GM23338 (cell line): ENCODE measurements at regions not wholly inside any gene's neighbourhood (a gene's known extent, or its start where the extent isn't known, plus 50 kb on each side); places are given as distances from the start of the nearest gene placed in this dataset.

Experiments
- ATAC-seq: fragments of 200-7000 bp; cut with Tn5 transposase; 3 replicates; pipeline ENCODE4 v1.9.1; 2020
- DNase-seq: peaks from one replicate; pipeline ENCODE4 v3.0.0-alpha.2; 2015; ENCODE audit warnings: low spot score
- H2AFZ ChIP-seq: fragments of 200-600 bp; sonication (generic); 2 replicates; pipeline ENCODE4 v1.8.0; 2016; ENCODE audit warnings: antibody characterized with exemption, mild to moderate bottlenecking, moderate library complexity
- H3F3A ChIP-seq: fragments of 200-600 bp; sonication (generic); replicated peaks from 2 replicates; pipeline ENCODE4 v1.8.0; 2017; ENCODE audit warnings: antibody characterized with exemption, mixed run types, low read depth
- H3K27ac ChIP-seq: fragments of 200-600 bp; sonication (generic); 2 replicates; pipeline ENCODE4 v1.6.1; 2016; ENCODE audit warnings: low read depth
- H3K27me3 ChIP-seq: fragments of 200-600 bp; sonication (generic); 2 replicates; pipeline ENCODE4 v1.8.0; 2016; ENCODE audit warnings: mild to moderate bottlenecking, mixed run types, moderate library complexity; ENCODE audit not compliant: insufficient read depth
- H3K36me3 ChIP-seq: fragments of 200-600 bp; sonication (generic); 2 replicates; pipeline ENCODE4 v1.8.0; 2016; ENCODE audit warnings: mild to moderate bottlenecking; ENCODE audit not compliant: insufficient read depth
- H3K4me1 ChIP-seq: fragments of 200-600 bp; sonication (generic); 2 replicates; pipeline ENCODE4 v1.8.0; 2016; ENCODE audit warnings: mild to moderate bottlenecking, moderate library complexity; ENCODE audit not compliant: insufficient read depth
- H3K4me2 ChIP-seq: fragments of 200-600 bp; sonication (generic); 2 replicates; pipeline ENCODE4 v1.7.1; 2017; ENCODE audit warnings: mixed run types
- H3K4me3 ChIP-seq: fragments of 200-600 bp; sonication (generic); 2 replicates; pipeline ENCODE4 v1.6.1; 2016; ENCODE audit warnings: mixed run types
- H3K79me2 ChIP-seq: fragments of 200-600 bp; sonication (generic); replicated peaks from 2 replicates; pipeline ENCODE4 v1.8.0; 2017; ENCODE audit warnings: mild to moderate bottlenecking; ENCODE audit not compliant: insufficient read depth
- H3K9me2 ChIP-seq: fragments of 200-600 bp; sonication (generic); 2 replicates; pipeline ENCODE4 v1.8.0; 2017; ENCODE audit not compliant: insufficient read depth
- H4K20me1 ChIP-seq: fragments of 200-600 bp; sonication (generic); replicated peaks from 2 replicates; pipeline ENCODE4 v1.8.0; 2017; ENCODE audit warnings: mild to moderate bottlenecking; ENCODE audit not compliant: insufficient read depth
- H3K27ac Mint-ChIP-seq: 2 replicates; pipeline ENCODE4 v1.8.0; 2020; ENCODE audit warnings: inconsistent platforms, mild to moderate bottlenecking, moderate library complexity, mixed read lengths
- H3K27me3 Mint-ChIP-seq: 3 replicates; pipeline ENCODE4 v1.8.0; 2022; ENCODE audit warnings: low read depth, mild to moderate bottlenecking, moderate library complexity, mixed read lengths, inconsistent platforms; ENCODE audit not compliant: insufficient read depth, poor library complexity
- H3K36me3 Mint-ChIP-seq: 3 replicates; pipeline ENCODE4 v1.8.0; 2021; ENCODE audit warnings: low read depth, mild to moderate bottlenecking, inconsistent platforms, moderate library complexity, mixed read lengths
- H3K4me1 Mint-ChIP-seq: 3 replicates; pipeline ENCODE4 v1.8.0; 2020; ENCODE audit warnings: mild to moderate bottlenecking, inconsistent platforms, mixed read lengths
- H3K4me3 Mint-ChIP-seq: 3 replicates; pipeline ENCODE4 v1.8.0; 2021; ENCODE audit warnings: moderate library complexity, mild to moderate bottlenecking, inconsistent platforms, mixed read lengths
- H3K9me3 Mint-ChIP-seq: 3 replicates; pipeline ENCODE4 v1.8.0; 2020; ENCODE audit warnings: moderate library complexity, mild to moderate bottlenecking, inconsistent platforms, mixed read lengths
- CREB1 ChIP-seq: fragments of 250-450 bp; sonication (Bioruptor Pico); IDR thresholded peaks from 2 replicates; pipeline ENCODE4 v1.5.0; 2020; ENCODE audit warnings: low read depth, mild to moderate bottlenecking, moderate library complexity
- ETS1 ChIP-seq: IDR thresholded peaks from 2 replicates; pipeline ENCODE4 v1.6.1; 2016; ENCODE audit warnings: antibody characterized with exemption
- EZH2 ChIP-seq: fragments of 200-600 bp; sonication (generic); IDR thresholded peaks from one replicate; pipeline ENCODE4 v1.8.0; 2017; ENCODE audit warnings: antibody characterized with exemption, mild to moderate bottlenecking, low read depth; ENCODE audit not compliant: unreplicated experiment
- EZH2phosphoT487 ChIP-seq: fragments of 200-600 bp; sonication (generic); IDR thresholded peaks from one replicate; pipeline ENCODE4 v1.8.1; 2018; ENCODE audit warnings: antibody characterized with exemption; ENCODE audit not compliant: unreplicated experiment
- JUNB ChIP-seq: IDR thresholded peaks from one replicate; pipeline ENCODE4 v1.6.1; 2016; ENCODE audit warnings: antibody characterized with exemption; ENCODE audit not compliant: unreplicated experiment
- NANOG ChIP-seq: IDR thresholded peaks from 2 replicates; pipeline ENCODE4 v1.6.1; 2016; ENCODE audit warnings: antibody characterized with exemption, borderline replicate concordance
- POLR2AphosphoS5 ChIP-seq: IDR thresholded peaks from 2 replicates; pipeline ENCODE4 v1.6.1; 2016; ENCODE audit warnings: antibody characterized with exemption, low read depth
- REST ChIP-seq: IDR thresholded peaks from one replicate; pipeline ENCODE4 v1.6.1; 2018; ENCODE audit warnings: antibody characterized with exemption; ENCODE audit not compliant: unreplicated experiment
- STAT1 ChIP-seq: IDR thresholded peaks from one replicate; pipeline ENCODE4 v1.6.1; 2016; ENCODE audit warnings: antibody characterized with exemption; ENCODE audit not compliant: unreplicated experiment
- ZNF114 ChIP-seq: fragments of 250-450 bp; sonication (Bioruptor Pico); IDR thresholded peaks from 2 replicates; pipeline ENCODE4 v1.5.0; 2020; ENCODE audit warnings: mild to moderate bottlenecking, moderate library complexity
- TF ChIP-seq, protein P1 (sequence below), 2 experiments: fragments of 200-600 bp in 1 of 2; sonication (generic) in 1 of 2; conservative IDR thresholded peaks; 2 replicates each; pipeline versions ENCODE4 v1.5.1 to v1.6.1; 2016 to 2017; ENCODE audit warnings: antibody characterized with exemption in 2 of 2, low read depth in 2 of 2, mild to moderate bottlenecking in 2 of 2, moderate library complexity in 1 of 2
- TF ChIP-seq, protein P2 (sequence below): fragments of 250-450 bp; sonication (Bioruptor Pico); IDR thresholded peaks from 2 replicates; pipeline ENCODE4 v1.5.0; 2020; ENCODE audit warnings: mild to moderate bottlenecking, moderate library complexity

DNA sequence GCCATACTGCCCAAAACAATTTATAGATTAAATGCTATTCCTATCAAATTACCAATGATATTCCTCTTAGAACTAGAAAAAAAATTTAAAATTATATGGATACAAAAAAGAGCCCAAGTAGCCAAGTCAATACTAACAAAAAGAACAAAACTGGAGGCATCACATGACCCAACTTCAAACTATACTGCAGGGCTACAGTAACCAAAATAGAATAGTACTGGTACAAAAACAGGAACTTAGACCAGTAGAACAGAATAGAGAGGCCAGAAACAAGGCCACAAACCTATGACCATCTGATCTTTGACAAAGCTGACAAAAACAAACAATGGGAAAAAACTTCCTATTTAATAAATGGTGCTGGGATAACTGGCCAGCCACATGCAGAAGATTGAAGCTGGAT lies 86.1 kb upstream of the KYNU start (continued):
- TF ChIP-seq REST (no peak), EZH2phosphoT487 (no peak), JUNB (no peak), CREB1 (no peak), ZNF114 (CRISPR knock-in tag) (no peak), POLR2AphosphoS5 (no peak), STAT1 (no peak), ETS1 (no peak)
- TF ChIP-seq, protein P1, sequence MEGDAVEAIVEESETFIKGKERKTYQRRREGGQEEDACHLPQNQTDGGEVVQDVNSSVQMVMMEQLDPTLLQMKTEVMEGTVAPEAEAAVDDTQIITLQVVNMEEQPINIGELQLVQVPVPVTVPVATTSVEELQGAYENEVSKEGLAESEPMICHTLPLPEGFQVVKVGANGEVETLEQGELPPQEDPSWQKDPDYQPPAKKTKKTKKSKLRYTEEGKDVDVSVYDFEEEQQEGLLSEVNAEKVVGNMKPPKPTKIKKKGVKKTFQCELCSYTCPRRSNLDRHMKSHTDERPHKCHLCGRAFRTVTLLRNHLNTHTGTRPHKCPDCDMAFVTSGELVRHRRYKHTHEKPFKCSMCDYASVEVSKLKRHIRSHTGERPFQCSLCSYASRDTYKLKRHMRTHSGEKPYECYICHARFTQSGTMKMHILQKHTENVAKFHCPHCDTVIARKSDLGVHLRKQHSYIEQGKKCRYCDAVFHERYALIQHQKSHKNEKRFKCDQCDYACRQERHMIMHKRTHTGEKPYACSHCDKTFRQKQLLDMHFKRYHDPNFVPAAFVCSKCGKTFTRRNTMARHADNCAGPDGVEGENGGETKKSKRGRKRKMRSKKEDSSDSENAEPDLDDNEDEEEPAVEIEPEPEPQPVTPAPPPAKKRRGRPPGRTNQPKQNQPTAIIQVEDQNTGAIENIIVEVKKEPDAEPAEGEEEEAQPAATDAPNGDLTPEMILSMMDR (conservative IDR thresholded peaks at IDR 0.05; ENCODE audit: low read depth in 2 of 2), result no peak

GRCh38 chr2:142786918-142787702 lies 90.4 kb upstream of the KYNU start:
- Mint-ChIP-seq H3K27ac (no peak overlapping the region), H3K4me3 (no peak overlapping the region), H3K36me3 (no peaks in the 10 kb centered on the region), H3K27me3 (no peaks in the 10 kb centered on the region), H3K9me3 (no peaks in the 10 kb centered on the region), H3K4me1 (no peaks in the 10 kb centered on the region; the same call in 2 of the 3 replicates)
- H3K4me3 ChIP-seq, result no peak overlapping the region
- no peaks in the 10 kb centered on the region for H3K79me2 ChIP-seq
- H4K20me1 ChIP-seq, result no peaks in the 10 kb centered on the region
- no peaks in the 10 kb centered on the region for H3F3A ChIP-seq
- no peak overlapping the region for H3K4me2 ChIP-seq
- no peaks in the 10 kb centered on the region for H3K9me2 ChIP-seq
- no peak overlapping the region for H2AFZ ChIP-seq
- no peak overlapping the region for H3K27ac ChIP-seq
- no peaks in the 10 kb centered on the region for H3K4me1 ChIP-seq
- ATAC-seq (no peak), DNase-seq (no peak)
- H3K36me3 ChIP-seq, result no peaks in the 10 kb centered on the region
- H3K27me3 ChIP-seq, result no peaks in the 10 kb centered on the region
- no peak for TF ChIP-seq CREB1
- no peak for TF ChIP-seq EZH2
- TF ChIP-seq NANOG, result no peak
- TF ChIP-seq, protein P2, sequence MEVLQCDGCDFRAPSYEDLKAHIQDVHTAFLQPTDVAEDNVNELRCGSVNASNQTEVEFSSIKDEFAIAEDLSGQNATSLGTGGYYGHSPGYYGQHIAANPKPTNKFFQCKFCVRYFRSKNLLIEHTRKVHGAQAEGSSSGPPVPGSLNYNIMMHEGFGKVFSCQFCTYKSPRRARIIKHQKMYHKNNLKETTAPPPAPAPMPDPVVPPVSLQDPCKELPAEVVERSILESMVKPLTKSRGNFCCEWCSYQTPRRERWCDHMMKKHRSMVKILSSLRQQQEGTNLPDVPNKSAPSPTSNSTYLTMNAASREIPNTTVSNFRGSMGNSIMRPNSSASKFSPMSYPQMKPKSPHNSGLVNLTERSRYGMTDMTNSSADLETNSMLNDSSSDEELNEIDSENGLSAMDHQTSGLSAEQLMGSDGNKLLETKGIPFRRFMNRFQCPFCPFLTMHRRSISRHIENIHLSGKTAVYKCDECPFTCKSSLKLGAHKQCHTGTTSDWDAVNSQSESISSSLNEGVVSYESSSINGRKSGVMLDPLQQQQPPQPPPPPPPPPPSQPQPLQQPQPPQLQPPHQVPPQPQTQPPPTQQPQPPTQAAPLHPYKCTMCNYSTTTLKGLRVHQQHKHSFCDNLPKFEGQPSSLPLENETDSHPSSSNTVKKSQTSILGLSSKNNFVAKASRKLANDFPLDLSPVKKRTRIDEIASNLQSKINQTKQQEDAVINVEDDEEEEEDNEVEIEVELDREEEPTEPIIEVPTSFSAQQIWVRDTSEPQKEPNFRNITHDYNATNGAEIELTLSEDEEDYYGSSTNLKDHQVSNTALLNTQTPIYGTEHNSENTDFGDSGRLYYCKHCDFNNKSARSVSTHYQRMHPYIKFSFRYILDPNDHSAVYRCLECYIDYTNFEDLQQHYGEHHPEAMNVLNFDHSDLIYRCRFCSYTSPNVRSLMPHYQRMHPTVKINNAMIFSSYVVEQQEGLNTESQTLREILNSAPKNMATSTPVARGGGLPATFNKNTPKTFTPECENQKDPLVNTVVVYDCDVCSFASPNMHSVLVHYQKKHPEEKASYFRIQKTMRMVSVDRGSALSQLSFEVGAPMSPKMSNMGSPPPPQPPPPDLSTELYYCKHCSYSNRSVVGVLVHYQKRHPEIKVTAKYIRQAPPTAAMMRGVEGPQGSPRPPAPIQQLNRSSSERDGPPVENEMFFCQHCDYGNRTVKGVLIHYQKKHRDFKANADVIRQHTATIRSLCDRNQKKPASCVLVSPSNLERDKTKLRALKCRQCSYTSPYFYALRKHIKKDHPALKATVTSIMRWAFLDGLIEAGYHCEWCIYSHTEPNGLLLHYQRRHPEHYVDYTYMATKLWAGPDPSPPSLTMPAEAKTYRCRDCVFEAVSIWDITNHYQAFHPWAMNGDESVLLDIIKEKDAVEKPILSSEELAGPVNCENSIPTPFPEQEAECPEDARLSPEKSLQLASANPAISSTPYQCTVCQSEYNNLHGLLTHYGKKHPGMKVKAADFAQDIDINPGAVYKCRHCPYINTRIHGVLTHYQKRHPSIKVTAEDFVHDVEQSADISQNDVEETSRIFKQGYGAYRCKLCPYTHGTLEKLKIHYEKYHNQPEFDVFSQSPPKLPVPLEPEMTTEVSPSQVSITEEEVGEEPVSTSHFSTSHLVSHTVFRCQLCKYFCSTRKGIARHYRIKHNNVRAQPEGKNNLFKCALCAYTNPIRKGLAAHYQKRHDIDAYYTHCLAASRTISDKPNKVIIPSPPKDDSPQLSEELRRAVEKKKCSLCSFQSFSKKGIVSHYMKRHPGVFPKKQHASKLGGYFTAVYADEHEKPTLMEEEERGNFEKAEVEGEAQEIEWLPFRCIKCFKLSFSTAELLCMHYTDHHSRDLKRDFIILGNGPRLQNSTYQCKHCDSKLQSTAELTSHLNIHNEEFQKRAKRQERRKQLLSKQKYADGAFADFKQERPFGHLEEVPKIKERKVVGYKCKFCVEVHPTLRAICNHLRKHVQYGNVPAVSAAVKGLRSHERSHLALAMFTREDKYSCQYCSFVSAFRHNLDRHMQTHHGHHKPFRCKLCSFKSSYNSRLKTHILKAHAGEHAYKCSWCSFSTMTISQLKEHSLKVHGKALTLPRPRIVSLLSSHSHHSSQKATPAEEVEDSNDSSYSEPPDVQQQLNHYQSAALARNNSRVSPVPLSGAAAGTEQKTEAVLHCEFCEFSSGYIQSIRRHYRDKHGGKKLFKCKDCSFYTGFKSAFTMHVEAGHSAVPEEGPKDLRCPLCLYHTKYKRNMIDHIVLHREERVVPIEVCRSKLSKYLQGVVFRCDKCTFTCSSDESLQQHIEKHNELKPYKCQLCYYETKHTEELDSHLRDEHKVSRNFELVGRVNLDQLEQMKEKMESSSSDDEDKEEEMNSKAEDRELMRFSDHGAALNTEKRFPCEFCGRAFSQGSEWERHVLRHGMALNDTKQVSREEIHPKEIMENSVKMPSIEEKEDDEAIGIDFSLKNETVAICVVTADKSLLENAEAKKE (CRISPR knock-in tag), result no peak
- no peak for TF ChIP-seq STAT1
- TF ChIP-seq EZH2phosphoT487, result no peak
- no peak for TF ChIP-seq ZNF114 (CRISPR knock-in tag)
